GM12878 (cell line): ENCODE measurements at regions not wholly inside any gene's neighbourhood (a gene's known extent, or its start where the extent isn't known, plus 50 kb on each side); places are given as distances from the start of the nearest gene placed in this dataset.

Experiments
- ATAC-seq: fragments of 200-7000 bp; cut with Tn5 transposase; 3 replicates; pipeline ENCODE4 v1.9.1; 2020; ENCODE audit warnings: mild to moderate bottlenecking, moderate library complexity
- BruUV-seq: library from RNA; stranded (reverse); fragments of 400-500 nt; replicated peaks from 2 replicates; lab custom pipeline; 2021; lab: Mats Ljungman, UMichigan
- CTCF ChIA-PET: fragments of 300-600 bp; sonication (Branson Sonifier 250); formaldehyde crosslinking; extraction: SDS; loops from one replicate; lab custom pipeline; 2021; ENCODE audit warnings: inconsistent platforms; lab: Yijun Ruan, JAX
- POLR2A ChIA-PET: fragments of 350-600 bp; formaldehyde crosslinking; extraction: SDS; loops from one replicate; lab custom pipeline; 2021; ENCODE audit warnings: inconsistent platforms; lab: Charles Lee
- RAD21 ChIA-PET: fragments of 300-600 bp; sonication (Branson Sonifier 250); formaldehyde crosslinking; loops from one replicate; lab custom pipeline; 2023; ENCODE audit warnings: antibody characterized with exemption; ENCODE audit not compliant: unreplicated experiment; lab: Charles Lee
- SMC1A ChIA-PET: fragments of 300-600 bp; sonication (Branson Sonifier 250); formaldehyde crosslinking; loops from one replicate; lab custom pipeline; 2023; ENCODE audit not compliant: unreplicated experiment, uncharacterized antibody; lab: Charles Lee
- DNase-seq: peaks from one replicate; pipeline ENCODE4 v3.0.0-alpha.2; 2011; ENCODE audit warnings: low read depth, low spot score
- FAIRE-seq: peaks from 3 replicates; lab custom pipeline; 2011; peaks lifted over from hg19 to GRCh38; lab: Jason Lieb, UNC
- H2AFZ ChIP-seq: 2 replicates; pipeline ENCODE4 v1.6.0; 2011; ENCODE audit warnings: low read depth, low read length, control low read depth; ENCODE audit not compliant: control insufficient read depth
- H3K27ac ChIP-seq: 2 replicates; pipeline ENCODE4 v1.5.1; 2011; ENCODE audit warnings: control low read depth; ENCODE audit not compliant: control insufficient read depth, insufficient read depth
- H3K27me3 ChIP-seq, 2 experiments: replicated peaks in 1 of 2; 2 replicates each; pipeline versions ENCODE4 v1.6.0 to v1.6.1; 2011; ENCODE audit warnings: low read length in 1 of 2; ENCODE audit not compliant: control insufficient read depth in 2 of 2, insufficient read depth in 2 of 2
- H3K36me3 ChIP-seq, 2 experiments: 2 replicates each; pipeline ENCODE4 v1.5.1; 2011; ENCODE audit warnings: low read length in 1 of 2; ENCODE audit not compliant: control insufficient read depth in 2 of 2, insufficient read depth in 2 of 2
- H3K4me1 ChIP-seq: 2 replicates; pipeline ENCODE4 v1.6.1; 2011; ENCODE audit warnings: mild to moderate bottlenecking, low read length, moderate library complexity, mixed read lengths; ENCODE audit not compliant: control insufficient read depth, insufficient read depth
- H3K4me2 ChIP-seq: 2 replicates; pipeline ENCODE4 v1.6.0; 2011; ENCODE audit warnings: control low read depth; ENCODE audit not compliant: control insufficient read depth, insufficient read depth
- H3K4me3 ChIP-seq: fragments of 200-600 bp; sonication (generic); 2 replicates; pipeline ENCODE4 v1.5.1; 2016
- H3K79me2 ChIP-seq: 2 replicates; pipeline ENCODE4 v1.6.0; 2011; ENCODE audit warnings: low read length; ENCODE audit not compliant: control insufficient read depth, insufficient read depth
- H3K9ac ChIP-seq: 2 replicates; pipeline ENCODE4 v1.8.0; 2011; ENCODE audit warnings: low read length, control low read depth, mixed read lengths; ENCODE audit not compliant: control insufficient read depth, insufficient read depth
- H3K9me3 ChIP-seq: replicated peaks from 3 replicates; pipeline ENCODE4 v1.5.1; 2011; ENCODE audit warnings: mild to moderate bottlenecking, low read length; ENCODE audit not compliant: control insufficient read depth, insufficient read depth
- H4K20me1 ChIP-seq: 2 replicates; pipeline ENCODE4 v1.6.0; 2011; ENCODE audit not compliant: control insufficient read depth, insufficient read depth
- CHD1 ChIP-seq: IDR thresholded peaks from 2 replicates; pipeline ENCODE4 v1.6.1; 2012; ENCODE audit warnings: low read depth, low read length, improper control_type of control experiment
- EED ChIP-seq: sonication (generic); IDR thresholded peaks from 2 replicates; pipeline ENCODE4 v1.6.1; 2016; ENCODE audit warnings: antibody characterized with exemption, low read depth
- FOXM1 ChIP-seq: IDR thresholded peaks from 2 replicates; pipeline ENCODE4 v1.6.1; 2012; ENCODE audit warnings: low read depth, mild to moderate bottlenecking, inconsistent platforms, low read length, moderate library complexity
- HDAC2 ChIP-seq: fragments of 200-600 bp; sonication (generic); IDR thresholded peaks from 2 replicates; pipeline ENCODE4 v1.6.1; 2017
- PAX8 ChIP-seq: fragments of 450-650 bp; IDR thresholded peaks from 2 replicates; pipeline ENCODE4 v1.6.1; 2017; ENCODE audit warnings: mild to moderate bottlenecking, moderate library complexity
- SMARCA5 ChIP-seq: fragments of 450-650 bp; IDR thresholded peaks from 2 replicates; pipeline ENCODE4 v1.6.1; 2017; ENCODE audit warnings: mild to moderate bottlenecking
- TCF12 ChIP-seq: IDR thresholded peaks from 2 replicates; pipeline ENCODE4 v1.6.1; 2011; ENCODE audit warnings: low read depth, mild to moderate bottlenecking, low read length
- TCF3 ChIP-seq: IDR thresholded peaks from 2 replicates; pipeline ENCODE4 v1.6.1; 2012; ENCODE audit warnings: low read depth, mild to moderate bottlenecking, low read length, borderline replicate concordance; ENCODE audit not compliant: insufficient read depth
- ZZZ3 ChIP-seq: IDR thresholded peaks from 2 replicates; pipeline ENCODE4 v1.6.1; 2011; ENCODE audit warnings: low read depth; ENCODE audit not compliant: control insufficient read depth, insufficient read length
- WGBS: methylation state at CpG from one replicate; pipeline ENCODE4 v1.1.6; 2016; ENCODE audit warnings: low lambda C conversion rate; ENCODE audit not compliant: insufficient replicate concordance, insufficient coverage; ENCODE audit errors: missing lambda C conversion rate; 5-methylcytosine and 5-hydroxymethylcytosine counted together
- in situ Hi-C: fragments of 300-500 bp; cut with MboI; formaldehyde crosslinking; loops from 9 replicates; pipeline ENCODE4 v1.14.3; 2018; ENCODE audit warnings: mixed read lengths
- intact Hi-C: fragments of 100-400 bp; cut with micrococcal nuclease; formaldehyde crosslinking; loops from one replicate; pipeline ENCODE4 v1.14.2; 2022; ENCODE audit not compliant: unreplicated experiment
- TF ChIP-seq, protein P1 (sequence below): fragments of 450-650 bp; IDR thresholded peaks from 2 replicates; pipeline ENCODE4 v1.6.1; 2017; ENCODE audit warnings: mild to moderate bottlenecking
- TF ChIP-seq, protein P2 (sequence below): fragments of 450-650 bp; IDR thresholded peaks from 2 replicates; pipeline ENCODE4 v1.6.1; 2014; ENCODE audit warnings: mild to moderate bottlenecking
- TF ChIP-seq, protein P3 (sequence below): fragments of 150-350 bp; IDR thresholded peaks from 2 replicates; pipeline ENCODE4 v1.6.1; 2016; ENCODE audit warnings: low read depth, low read length

DNA sequence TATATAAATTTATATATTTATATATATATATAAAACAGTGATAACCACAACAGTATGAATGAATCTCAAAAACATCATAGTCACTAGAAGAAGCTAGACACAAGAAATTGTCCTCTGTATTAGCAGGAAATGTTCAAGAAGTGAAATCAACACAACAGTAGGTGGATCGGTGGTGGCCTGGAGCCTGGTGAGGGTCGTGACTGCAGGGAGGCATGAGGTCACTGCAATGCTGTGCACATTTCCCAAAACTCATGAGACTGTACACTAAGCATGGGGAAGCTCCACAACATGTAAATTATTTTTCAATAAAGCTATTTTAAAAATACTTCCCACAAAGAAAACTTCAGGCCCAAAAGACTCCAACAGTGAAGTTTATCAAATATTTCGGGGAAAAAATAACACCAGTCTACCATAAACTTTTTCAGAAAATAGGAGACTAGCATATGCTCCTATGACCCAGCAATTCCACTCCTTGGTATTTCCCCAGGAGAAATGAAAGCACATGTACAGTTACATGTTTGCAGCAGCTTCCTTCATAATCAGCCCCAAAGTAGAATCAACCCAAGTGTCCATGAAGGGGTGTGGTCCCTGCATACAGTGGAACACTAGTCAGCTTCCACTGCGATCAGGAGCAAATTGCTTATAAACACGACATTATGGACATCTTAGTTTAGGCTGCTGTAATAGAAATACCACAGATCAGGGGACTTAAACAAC is 144.2 kb downstream of the TBXT start (continued):
- no peak for TF ChIP-seq FOXM1

DNA sequence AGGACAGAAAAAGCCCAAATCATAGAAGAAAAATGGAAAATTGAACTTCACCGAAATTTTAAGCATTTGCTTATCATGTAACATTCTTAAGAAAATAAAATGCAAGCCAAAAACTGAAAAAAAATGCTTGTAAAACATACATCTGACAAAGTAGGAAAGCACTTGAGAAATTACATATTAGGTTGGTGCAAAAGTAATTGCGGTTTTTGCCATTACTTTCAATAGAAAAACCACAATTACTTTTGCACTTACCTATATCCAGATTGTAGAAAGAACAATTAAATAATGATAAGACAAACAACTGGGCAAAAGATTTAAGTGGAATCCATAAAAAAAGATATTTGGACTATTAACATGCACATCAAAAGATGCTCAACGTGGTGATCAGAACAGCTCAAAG is 146.2 kb downstream of the TBXT start:
- POLR2A ChIA-PET, result no interaction called here
- RAD21 ChIA-PET, result no interaction called here
- WGBS, result 11% methylated on average over 3 of the region's 3 CpGs
- in situ Hi-C loops, result no loop called here
- Histone ChIP-seq H4K20me1 (no peaks in the 10 kb centered on the region), H3K9ac (no peak overlapping the region), H2AFZ (no peak overlapping the region), H3K9me3 (no peaks in the 10 kb centered on the region; the same call in 2 of the 3 replicates), H3K4me2 (no peak overlapping the region), H3K27me3 (no peaks in the 10 kb centered on the region), H3K4me3 (no peak overlapping the region), H3K79me2 (no peaks in the 10 kb centered on the region), H3K36me3 (no peaks in the 10 kb centered on the region), H3K27ac (no peak overlapping the region), H3K4me1 (no peaks in the 10 kb centered on the region)
- ATAC-seq, result no peak
- no peak for FAIRE-seq
- no peak for DNase-seq
- TF ChIP-seq TCF12 (no peak), TCF3 (no peak), PAX8 (no peak), SMARCA5 (no peak), EED (no peak), HDAC2 (no peak), ZZZ3 (no peak), CHD1 (no peak)
- TF ChIP-seq, protein P1, sequence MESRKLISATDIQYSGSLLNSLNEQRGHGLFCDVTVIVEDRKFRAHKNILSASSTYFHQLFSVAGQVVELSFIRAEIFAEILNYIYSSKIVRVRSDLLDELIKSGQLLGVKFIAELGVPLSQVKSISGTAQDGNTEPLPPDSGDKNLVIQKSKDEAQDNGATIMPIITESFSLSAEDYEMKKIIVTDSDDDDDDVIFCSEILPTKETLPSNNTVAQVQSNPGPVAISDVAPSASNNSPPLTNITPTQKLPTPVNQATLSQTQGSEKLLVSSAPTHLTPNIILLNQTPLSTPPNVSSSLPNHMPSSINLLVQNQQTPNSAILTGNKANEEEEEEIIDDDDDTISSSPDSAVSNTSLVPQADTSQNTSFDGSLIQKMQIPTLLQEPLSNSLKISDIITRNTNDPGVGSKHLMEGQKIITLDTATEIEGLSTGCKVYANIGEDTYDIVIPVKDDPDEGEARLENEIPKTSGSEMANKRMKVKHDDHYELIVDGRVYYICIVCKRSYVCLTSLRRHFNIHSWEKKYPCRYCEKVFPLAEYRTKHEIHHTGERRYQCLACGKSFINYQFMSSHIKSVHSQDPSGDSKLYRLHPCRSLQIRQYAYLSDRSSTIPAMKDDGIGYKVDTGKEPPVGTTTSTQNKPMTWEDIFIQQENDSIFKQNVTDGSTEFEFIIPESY, result no peak
- TF ChIP-seq, protein P2, sequence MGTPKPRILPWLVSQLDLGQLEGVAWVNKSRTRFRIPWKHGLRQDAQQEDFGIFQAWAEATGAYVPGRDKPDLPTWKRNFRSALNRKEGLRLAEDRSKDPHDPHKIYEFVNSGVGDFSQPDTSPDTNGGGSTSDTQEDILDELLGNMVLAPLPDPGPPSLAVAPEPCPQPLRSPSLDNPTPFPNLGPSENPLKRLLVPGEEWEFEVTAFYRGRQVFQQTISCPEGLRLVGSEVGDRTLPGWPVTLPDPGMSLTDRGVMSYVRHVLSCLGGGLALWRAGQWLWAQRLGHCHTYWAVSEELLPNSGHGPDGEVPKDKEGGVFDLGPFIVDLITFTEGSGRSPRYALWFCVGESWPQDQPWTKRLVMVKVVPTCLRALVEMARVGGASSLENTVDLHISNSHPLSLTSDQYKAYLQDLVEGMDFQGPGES, result no peak
- TF ChIP-seq, protein P3, sequence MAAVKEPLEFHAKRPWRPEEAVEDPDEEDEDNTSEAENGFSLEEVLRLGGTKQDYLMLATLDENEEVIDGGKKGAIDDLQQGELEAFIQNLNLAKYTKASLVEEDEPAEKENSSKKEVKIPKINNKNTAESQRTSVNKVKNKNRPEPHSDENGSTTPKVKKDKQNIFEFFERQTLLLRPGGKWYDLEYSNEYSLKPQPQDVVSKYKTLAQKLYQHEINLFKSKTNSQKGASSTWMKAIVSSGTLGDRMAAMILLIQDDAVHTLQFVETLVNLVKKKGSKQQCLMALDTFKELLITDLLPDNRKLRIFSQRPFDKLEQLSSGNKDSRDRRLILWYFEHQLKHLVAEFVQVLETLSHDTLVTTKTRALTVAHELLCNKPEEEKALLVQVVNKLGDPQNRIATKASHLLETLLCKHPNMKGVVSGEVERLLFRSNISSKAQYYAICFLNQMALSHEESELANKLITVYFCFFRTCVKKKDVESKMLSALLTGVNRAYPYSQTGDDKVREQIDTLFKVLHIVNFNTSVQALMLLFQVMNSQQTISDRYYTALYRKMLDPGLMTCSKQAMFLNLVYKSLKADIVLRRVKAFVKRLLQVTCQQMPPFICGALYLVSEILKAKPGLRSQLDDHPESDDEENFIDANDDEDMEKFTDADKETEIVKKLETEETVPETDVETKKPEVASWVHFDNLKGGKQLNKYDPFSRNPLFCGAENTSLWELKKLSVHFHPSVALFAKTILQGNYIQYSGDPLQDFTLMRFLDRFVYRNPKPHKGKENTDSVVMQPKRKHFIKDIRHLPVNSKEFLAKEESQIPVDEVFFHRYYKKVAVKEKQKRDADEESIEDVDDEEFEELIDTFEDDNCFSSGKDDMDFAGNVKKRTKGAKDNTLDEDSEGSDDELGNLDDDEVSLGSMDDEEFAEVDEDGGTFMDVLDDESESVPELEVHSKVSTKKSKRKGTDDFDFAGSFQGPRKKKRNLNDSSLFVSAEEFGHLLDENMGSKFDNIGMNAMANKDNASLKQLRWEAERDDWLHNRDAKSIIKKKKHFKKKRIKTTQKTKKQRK, result no peak
- BruUV-seq, result no TSS peak
- intact Hi-C loops, result no loop called here
- SMC1A ChIA-PET, result no interaction called here
- CTCF ChIA-PET, result no interaction called here
